Trophoblast cell (in vitro differentiated cells and primary cell): ENCODE measurements at regions not wholly inside any gene's neighbourhood (a gene's known extent, or its start where the extent isn't known, plus 50 kb on each side); places are given as distances from the start of the nearest gene placed in this dataset.

ENCODE experiments used
- DNase-seq, 2 donors: peaks; one replicate each; pipeline ENCODE4 v3.0.0-alpha.2; 2016
- H2AFZ ChIP-seq: 2 replicates; pipeline ENCODE4 v1.6.1; 2013; ENCODE audit warnings: low read length, moderate library complexity, mild to moderate bottlenecking; ENCODE audit not compliant: insufficient read depth, poor library complexity
- H2AK5ac ChIP-seq: 2 replicates; pipeline ENCODE4 v1.6.1; 2013; ENCODE audit warnings: mild to moderate bottlenecking, low read length
- H2BK120ac ChIP-seq: 2 replicates; pipeline ENCODE4 v1.6.1; 2013; ENCODE audit warnings: low read length, mild to moderate bottlenecking, moderate library complexity; ENCODE audit not compliant: insufficient read depth, poor library complexity
- H2BK12ac ChIP-seq: 2 replicates; pipeline ENCODE4 v1.6.1; 2013; ENCODE audit warnings: mild to moderate bottlenecking, low read length, moderate library complexity
- H2BK5ac ChIP-seq: 2 replicates; pipeline ENCODE4 v1.6.1; 2013; ENCODE audit warnings: low read length, low read depth, moderate library complexity, mild to moderate bottlenecking; ENCODE audit not compliant: poor library complexity
- H3K14ac ChIP-seq: 2 replicates; pipeline ENCODE4 v1.6.1; 2013; ENCODE audit warnings: mild to moderate bottlenecking, low read length
- H3K18ac ChIP-seq: 2 replicates; pipeline ENCODE4 v1.6.1; 2013; ENCODE audit warnings: mild to moderate bottlenecking, low read length
- H3K23ac ChIP-seq: 2 replicates; pipeline ENCODE4 v1.6.1; 2013; ENCODE audit warnings: low read length
- H3K27ac ChIP-seq: 2 replicates; pipeline ENCODE4 v1.5.1; 2013; ENCODE audit warnings: low read depth, mild to moderate bottlenecking, inconsistent platforms, low read length, moderate library complexity
- H3K27me3 ChIP-seq: 2 replicates; pipeline ENCODE4 v1.6.1; 2013; ENCODE audit warnings: inconsistent platforms, mild to moderate bottlenecking, low read length, moderate library complexity; ENCODE audit not compliant: insufficient read depth
- H3K36me3 ChIP-seq, 2 experiments: 1 replicate in 1 of 2; 2 replicates in 1 of 2; pipeline ENCODE4 v1.6.1; 2013; ENCODE audit warnings: low read length in 2 of 2, mild to moderate bottlenecking in 2 of 2, moderate library complexity in 1 of 2; ENCODE audit not compliant: insufficient read depth in 2 of 2, control insufficient read depth in 1 of 2
- H3K4ac ChIP-seq: 2 replicates; pipeline ENCODE4 v1.6.1; 2013; ENCODE audit warnings: low read depth, mild to moderate bottlenecking, low read length, moderate library complexity
- H3K4me1 ChIP-seq, 2 experiments: 1 replicate in 1 of 2; 2 replicates in 1 of 2; pipeline ENCODE4 v1.6.1; 2013; ENCODE audit warnings: low read length in 2 of 2, mild to moderate bottlenecking in 2 of 2, moderate library complexity in 1 of 2; ENCODE audit not compliant: insufficient read depth in 2 of 2, control insufficient read depth in 1 of 2
- H3K4me2 ChIP-seq: 2 replicates; pipeline ENCODE4 v1.6.1; 2013; ENCODE audit warnings: inconsistent platforms, mild to moderate bottlenecking, low read length, moderate library complexity
- H3K4me3 ChIP-seq: 2 replicates; pipeline ENCODE4 v1.5.1; 2013; ENCODE audit warnings: mild to moderate bottlenecking, low read depth, low read length, inconsistent platforms
- H3K79me1 ChIP-seq: one replicate; pipeline ENCODE4 v1.6.1; 2013; ENCODE audit warnings: low read length
- H3K79me2 ChIP-seq: 2 replicates; pipeline ENCODE4 v1.6.1; 2013; ENCODE audit warnings: low read length, mild to moderate bottlenecking; ENCODE audit not compliant: control insufficient read depth, insufficient read depth, poor library complexity
- H3K9ac ChIP-seq: 2 replicates; pipeline ENCODE4 v1.6.1; 2013; ENCODE audit warnings: mild to moderate bottlenecking, low read length
- H3K9me3 ChIP-seq: 2 replicates; pipeline ENCODE4 v1.6.1; 2013; ENCODE audit warnings: low read depth, mild to moderate bottlenecking, control low read depth, inconsistent platforms, low read length; ENCODE audit not compliant: insufficient read depth
- H4K12ac ChIP-seq: 2 replicates; pipeline ENCODE4 v1.6.1; 2013; ENCODE audit warnings: low read depth, mild to moderate bottlenecking, low read length, moderate library complexity
- H4K8ac ChIP-seq: 2 replicates; pipeline ENCODE4 v1.6.1; 2013; ENCODE audit warnings: low read depth, mild to moderate bottlenecking, low read length, moderate library complexity
- H4K91ac ChIP-seq: one replicate; pipeline ENCODE4 v1.6.1; 2013; ENCODE audit warnings: low read depth, mild to moderate bottlenecking, low read length, moderate library complexity
- WGBS: extraction: QIAGEN DNeasy Blood & Tissue Kit; methylation state at CpG from one replicate; pipeline ENCODE4 v1.1.7; 2013; ENCODE audit warnings: missing lambda C conversion rate; ENCODE audit not compliant: insufficient read length, insufficient coverage; ENCODE audit errors: extremely low coverage; 5-methylcytosine and 5-hydroxymethylcytosine counted together

DNA sequence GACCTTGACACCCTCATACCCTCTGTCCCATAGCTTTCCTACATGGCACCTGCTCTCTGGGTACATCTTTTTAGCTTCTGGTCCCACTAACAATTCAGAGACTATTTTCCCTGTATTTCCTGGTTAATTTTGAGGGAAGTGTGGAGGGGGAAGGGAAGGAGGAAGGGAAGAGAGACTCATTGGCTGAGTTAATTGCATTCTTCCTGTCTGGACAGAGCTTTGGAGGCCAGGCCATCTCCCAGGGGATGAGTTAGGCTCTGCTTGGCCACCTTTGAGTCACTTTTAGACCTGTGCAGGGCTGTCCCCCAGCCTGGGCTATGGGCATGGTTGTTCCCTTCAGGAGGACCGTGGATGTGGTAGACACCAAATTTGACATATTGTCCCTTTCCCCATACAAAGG lies 167.9 kb upstream of the PGRMC2 start:
- no peak overlapping the region for H4K8ac ChIP-seq
- peak overlapping the region; percentile 10 for H2BK12ac ChIP-seq
- H3K27me3 ChIP-seq: no peaks in the 10 kb centered on the region
- H2AK5ac ChIP-seq: peak overlapping the region; percentile 5
- H4K91ac ChIP-seq: no peak overlapping the region
- H3K9me3 ChIP-seq: no peaks in the 10 kb centered on the region
- no peak overlapping the region for H3K27ac ChIP-seq
- H2BK5ac ChIP-seq: no peak overlapping the region
- DNase-seq: no peak
- H3K23ac ChIP-seq: no peak overlapping the region
- H3K4me1 ChIP-seq: peaks cover 2 to 4% of the 10 kb centered on the region in 2 experiments
- no peak overlapping the region for H3K18ac ChIP-seq
- no peaks in the 10 kb centered on the region for H3K36me3 ChIP-seq
- no peak overlapping the region for H3K14ac ChIP-seq
- no peaks in the 10 kb centered on the region for H3K79me2 ChIP-seq
- H2BK120ac ChIP-seq: no peak overlapping the region
- no peak overlapping the region for H2AFZ ChIP-seq
- H3K79me1 ChIP-seq: peaks cover 4% of the 10 kb centered on the region
- H3K4me3 ChIP-seq: no peak overlapping the region
- no peak overlapping the region for H3K4me2 ChIP-seq
- no CpG with 5 or more reads among the region's 1 CpG for WGBS
- H3K9ac ChIP-seq: no peak overlapping the region
- H4K12ac ChIP-seq: no peak overlapping the region
- H3K4ac ChIP-seq: no peak overlapping the region

DNA sequence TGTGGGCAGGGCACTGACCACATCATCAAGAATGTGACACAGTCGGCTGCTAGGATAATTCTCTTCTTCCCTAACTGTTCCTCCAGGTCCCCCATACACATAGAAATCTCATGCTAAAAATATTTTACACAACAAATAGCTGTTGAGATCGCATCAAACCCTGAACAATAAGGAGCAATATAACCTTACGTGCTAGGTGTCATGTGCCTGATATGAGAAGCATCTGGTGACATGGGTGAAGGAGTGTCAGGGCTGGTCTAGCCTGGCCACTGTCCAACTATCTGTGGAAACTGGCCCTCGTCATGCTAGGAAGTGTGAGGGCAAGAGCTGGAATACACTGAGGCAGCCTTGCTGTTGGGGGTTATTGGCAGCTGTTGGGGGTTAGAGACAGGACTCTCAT lies 167.3 kb upstream of the PGRMC2 start:
- Histone ChIP-seq H3K79me2 (no peaks in the 10 kb centered on the region), H3K27ac (no peak overlapping the region), H3K4ac (no peak overlapping the region), H2BK12ac (peak overlapping the region; percentile 10), H2AFZ (no peak overlapping the region), H4K91ac (peak overlapping the region; percentile 11), H4K12ac (no peak overlapping the region), H3K9ac (no peak overlapping the region), H3K27me3 (no peaks in the 10 kb centered on the region), H3K23ac (no peak overlapping the region), H3K14ac (peak overlapping the region; percentile 14), H2BK5ac (no peak overlapping the region), H3K4me3 (peak overlapping the region; percentile 30), H2AK5ac (peak overlapping the region; percentile 5), H3K36me3 (no peaks in the 10 kb centered on the region), H2BK120ac (no peak overlapping the region), H4K8ac (no peak overlapping the region), H3K4me1 (peaks cover 2 to 4% of the 10 kb centered on the region in 2 experiments), H3K18ac (peak overlapping the region; percentile 27), H3K4me2 (no peak overlapping the region), H3K79me1 (peaks cover 4% of the 10 kb centered on the region), H3K9me3 (no peaks in the 10 kb centered on the region)
- peak; percentile 75 to 94 for DNase-seq
- no CpG with 5 or more reads among the region's 4 CpGs for WGBS

DNA sequence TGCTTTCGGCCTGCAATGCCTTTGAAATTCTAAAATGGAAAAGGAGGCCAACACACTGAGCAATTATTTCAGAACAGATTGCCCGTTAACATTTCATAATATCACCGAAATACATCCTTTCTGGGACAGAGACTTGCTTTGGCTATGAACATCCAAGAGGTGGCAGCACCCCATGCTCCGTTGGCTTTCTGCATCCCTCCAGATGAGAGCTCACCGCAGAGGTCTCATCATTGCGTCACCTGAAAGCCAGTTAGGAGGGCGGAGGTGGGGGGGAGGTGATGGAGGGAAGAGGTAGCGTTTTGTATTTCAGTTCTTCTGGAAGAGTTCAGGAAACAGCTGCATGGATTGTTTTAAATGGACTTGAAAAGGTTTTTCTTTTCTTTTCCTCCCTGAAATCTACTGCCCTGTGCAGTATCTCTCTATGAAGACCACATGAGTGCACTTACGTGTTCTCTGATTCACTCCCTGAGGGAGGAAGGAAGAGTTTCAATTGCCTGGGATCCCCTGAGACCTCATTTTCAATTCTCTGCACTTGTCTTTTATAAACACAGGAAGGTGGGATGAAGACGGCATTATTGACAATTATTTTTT lies 166.8 kb upstream of the PGRMC2 start:
- no peak overlapping the region for H4K91ac ChIP-seq
- H2AK5ac ChIP-seq: no peak overlapping the region
- no peak overlapping the region for H2AFZ ChIP-seq
- no peaks in the 10 kb centered on the region for H3K79me2 ChIP-seq
- H3K23ac ChIP-seq: no peak overlapping the region
- no CpG with 5 or more reads among the region's 10 CpGs for WGBS
- DNase-seq: peak; percentile 83 to 90
- no peak overlapping the region for H3K9ac ChIP-seq
- peaks cover 4% of the 10 kb centered on the region for H3K79me1 ChIP-seq
- H3K4me1 ChIP-seq: peaks cover 2 to 4% of the 10 kb centered on the region in 2 experiments
- no peak overlapping the region for H2BK5ac ChIP-seq
- no peak overlapping the region for H4K8ac ChIP-seq
- H4K12ac ChIP-seq: no peak overlapping the region
- H3K18ac ChIP-seq: no peak overlapping the region
- H3K9me3 ChIP-seq: no peaks in the 10 kb centered on the region
- H3K4me3 ChIP-seq: no peak overlapping the region
- no peak overlapping the region for H3K4ac ChIP-seq
- no peak overlapping the region for H3K27ac ChIP-seq
- no peak overlapping the region for H3K14ac ChIP-seq
- H3K27me3 ChIP-seq: no peaks in the 10 kb centered on the region
- H3K4me2 ChIP-seq: no peak overlapping the region
- H2BK12ac ChIP-seq: no peak overlapping the region
- no peak overlapping the region for H2BK120ac ChIP-seq
- no peaks in the 10 kb centered on the region for H3K36me3 ChIP-seq

DNA sequence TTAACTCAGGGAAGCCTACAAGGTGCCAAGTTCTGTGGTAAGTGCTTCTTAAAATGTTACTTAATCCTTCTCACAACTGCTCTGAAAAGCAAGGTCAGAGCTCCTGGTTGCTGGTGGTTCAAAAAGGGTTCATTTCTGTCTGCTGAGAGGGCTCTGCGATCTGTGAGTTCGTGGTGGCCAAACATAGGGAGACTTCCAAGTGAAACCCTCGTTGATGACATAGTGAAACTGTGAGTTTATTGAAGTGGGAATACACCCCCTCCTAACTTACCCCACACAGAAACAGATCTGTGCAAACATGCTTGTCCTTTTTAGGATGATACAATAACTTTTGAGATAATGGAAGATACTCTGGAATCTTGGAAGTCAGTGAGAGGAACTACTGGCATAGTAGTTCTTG lies 164.8 kb upstream of the PGRMC2 start:
- Histone ChIP-seq H4K8ac (no peak overlapping the region), H2BK120ac (no peak overlapping the region), H3K9ac (no peak overlapping the region), H3K9me3 (peaks cover under 1% of the 10 kb centered on the region), H3K27ac (no peak overlapping the region), H3K14ac (no peak overlapping the region), H3K4ac (no peak overlapping the region), H3K4me2 (no peak overlapping the region), H3K18ac (no peak overlapping the region), H3K4me3 (no peak overlapping the region), H4K12ac (no peak overlapping the region), H2BK5ac (no peak overlapping the region), H2AK5ac (no peak overlapping the region), H3K4me1 (peaks cover 2 to 4% of the 10 kb centered on the region in 2 experiments), H2BK12ac (peak overlapping the region; percentile 53), H3K79me1 (peaks cover 4% of the 10 kb centered on the region), H3K36me3 (no peaks in the 10 kb centered on the region), H4K91ac (no peak overlapping the region), H3K23ac (no peak overlapping the region), H3K27me3 (no peaks in the 10 kb centered on the region), H3K79me2 (no peaks in the 10 kb centered on the region), H2AFZ (no peak overlapping the region)
- DNase-seq: no peak
- no CpG with 5 or more reads among the region's 3 CpGs for WGBS
